CD14-positive monocyte (primary cell): ENCODE measurements at regions not wholly inside any gene's neighbourhood (a gene's known extent, or its start where the extent isn't known, plus 50 kb on each side); places are given as distances from the start of the nearest gene placed in this dataset.

Source experiments
- DNase-seq, 3 donors: peaks; one replicate each; pipeline ENCODE4 v3.0.0-alpha.2; 2011 to 2022
- H2AFZ ChIP-seq: 2 replicates; pipeline ENCODE4 v1.6.0; 2012; ENCODE audit warnings: mild to moderate bottlenecking, low read depth, low read length, inconsistent platforms; ENCODE audit not compliant: insufficient read depth, poor library complexity, severe bottlenecking
- H3K27ac ChIP-seq, 2 donors: 1 replicate in 1 of 2; 2 replicates in 1 of 2; pipeline ENCODE4 v1.5.1; 2012 to 2013; ENCODE audit warnings: low read length in 2 of 2, control low read depth in 1 of 2, inconsistent platforms in 1 of 2, low read depth in 1 of 2, mild to moderate bottlenecking in 1 of 2
- H3K27me3 ChIP-seq, 2 donors: one replicate each; pipeline versions ENCODE4 v1.6.0 to v1.6.1; 2011 to 2013; ENCODE audit warnings: low read length in 2 of 2; ENCODE audit not compliant: control insufficient read depth in 2 of 2, insufficient read depth in 2 of 2
- H3K36me3 ChIP-seq, 2 donors: replicated peaks in 1 of 2; 1 replicate in 1 of 2; 2 replicates in 1 of 2; pipeline versions ENCODE4 v1.5.1 to v1.6.1; 2012 to 2013; ENCODE audit warnings: low read length in 2 of 2, control low read depth in 1 of 2, inconsistent platforms in 1 of 2, mild to moderate bottlenecking in 1 of 2; ENCODE audit not compliant: insufficient read depth in 2 of 2, control insufficient read depth in 1 of 2
- H3K4me1 ChIP-seq, 2 donors: 1 replicate in 1 of 2; 2 replicates in 1 of 2; pipeline versions ENCODE4 v1.5.1 to v1.6.1; 2012 to 2013; ENCODE audit warnings: low read length in 2 of 2, control low read depth in 1 of 2, inconsistent platforms in 1 of 2, mild to moderate bottlenecking in 1 of 2, moderate library complexity in 1 of 2; ENCODE audit not compliant: insufficient read depth in 2 of 2, control insufficient read depth in 1 of 2
- H3K4me2 ChIP-seq: replicated peaks from 2 replicates; pipeline ENCODE3; 2012; ENCODE audit warnings: low read length, moderate library complexity, mild to moderate bottlenecking; ENCODE audit not compliant: poor library complexity, severe bottlenecking; ENCODE audit errors: extremely low read depth
- H3K4me3 ChIP-seq, 3 experiments: fragments of 200-600 bp in 1 of 3; sonication (generic) in 1 of 3; replicated peaks in 1 of 3; 1 replicate in 2 of 3; 2 replicates in 1 of 3; pipeline ENCODE4 v1.5.1; 2011 to 2013; ENCODE audit warnings: low read length in 3 of 3, mild to moderate bottlenecking in 3 of 3, control low read depth in 2 of 3, low read depth in 2 of 3, inconsistent platforms in 1 of 3, moderate library complexity in 1 of 3
- H3K79me2 ChIP-seq: 2 replicates; pipeline ENCODE4 v1.6.0; 2012; ENCODE audit warnings: mild to moderate bottlenecking, control low read depth, inconsistent platforms, low read length, moderate library complexity; ENCODE audit not compliant: insufficient read depth
- H3K9ac ChIP-seq: 2 replicates; pipeline ENCODE4 v1.6.0; 2017; ENCODE audit warnings: low read length, mild to moderate bottlenecking; ENCODE audit not compliant: insufficient read depth, poor library complexity, severe bottlenecking
- H3K9me3 ChIP-seq, 2 donors: replicated peaks in 1 of 2; 1 replicate in 1 of 2; 2 replicates in 1 of 2; pipeline versions ENCODE4 v1.5.1 to v1.6.1; 2012 to 2013; ENCODE audit warnings: low read length in 2 of 2, control low read depth in 1 of 2; ENCODE audit not compliant: control insufficient read depth in 1 of 2, insufficient read depth in 1 of 2
- H4K20me1 ChIP-seq: 2 replicates; pipeline ENCODE4 v1.6.0; 2012; ENCODE audit warnings: mild to moderate bottlenecking, low read length, control low read depth, moderate library complexity; ENCODE audit not compliant: insufficient read depth
- H3K27ac Mint-ChIP-seq, 7 donors: one replicate each; pipeline ENCODE4 v1.8.0; 2020; ENCODE audit warnings: mild to moderate bottlenecking in 7 of 7, mixed read lengths in 7 of 7, moderate library complexity in 6 of 7, inconsistent platforms in 2 of 7
- H3K27me3 Mint-ChIP-seq, 3 donors: one replicate each; pipeline ENCODE4 v1.8.0; 2021 to 2022; ENCODE audit warnings: low read depth in 3 of 3, mild to moderate bottlenecking in 3 of 3, mixed read lengths in 3 of 3, moderate library complexity in 3 of 3, inconsistent platforms in 1 of 3
- H3K36me3 Mint-ChIP-seq, 2 donors: one replicate each; pipeline ENCODE4 v1.8.0; 2020; ENCODE audit warnings: mixed read lengths in 2 of 2, inconsistent platforms in 1 of 2, mild to moderate bottlenecking in 1 of 2
- H3K4me1 Mint-ChIP-seq: one replicate; pipeline ENCODE4 v1.8.0; 2020; ENCODE audit warnings: mild to moderate bottlenecking, mixed read lengths
- H3K4me3 Mint-ChIP-seq, 2 donors: one replicate each; pipeline ENCODE4 v1.8.0; 2020; ENCODE audit warnings: mild to moderate bottlenecking in 2 of 2, mixed read lengths in 2 of 2, moderate library complexity in 1 of 2
- H3K9me3 Mint-ChIP-seq, 7 donors: one replicate each; pipeline ENCODE4 v1.8.0; 2020 to 2022; ENCODE audit warnings: mixed read lengths in 7 of 7, mild to moderate bottlenecking in 6 of 7, moderate library complexity in 6 of 7, inconsistent platforms in 2 of 7
- CTCF ChIP-seq: fragments of 200-600 bp; IDR thresholded peaks from one replicate; pipeline ENCODE4 v1.8.0; 2022; ENCODE audit warnings: antibody characterized with exemption, mild to moderate bottlenecking
- WGBS: methylation state at CpG from one replicate; pipeline ENCODE4 v1.1.5; 2013; ENCODE audit warnings: missing lambda C conversion rate; ENCODE audit not compliant: insufficient coverage; 5-methylcytosine and 5-hydroxymethylcytosine counted together
- intact Hi-C, 2 donors: fragments of 100-400 bp; cut with micrococcal nuclease; formaldehyde crosslinking; loops; one replicate each; pipeline versions ENCODE4 v1.15.0 to v1.15.1; 2023

- intact Hi-C loops, result no loop called here
- Histone ChIP-seq H3K27me3 (no peaks in the 10 kb centered on the region), H3K79me2 (no peaks in the 10 kb centered on the region), H3K4me1 (no peaks in the 10 kb centered on the region), H3K4me2 (no peak overlapping the region), H2AFZ (no peak overlapping the region), H3K36me3 (no peaks in the 10 kb centered on the region), H3K27ac (no peak overlapping the region), H3K4me3 (no peak overlapping the region), H3K9me3 (peaks cover 16 to 17% of the 10 kb centered on the region in 2 donors), H4K20me1 (no peaks in the 10 kb centered on the region), H3K9ac (no peak overlapping the region)
- H3K9me3 Mint-ChIP-seq, result peaks cover 0 to 18% (median 9%) of the 10 kb centered on the region in 7 donors
- H3K27ac Mint-ChIP-seq, result no peak overlapping the region
- no peaks in the 10 kb centered on the region for H3K27me3 Mint-ChIP-seq
- H3K4me3 Mint-ChIP-seq, result no peak overlapping the region
- no peak for TF ChIP-seq CTCF
- H3K36me3 Mint-ChIP-seq, result no peaks in the 10 kb centered on the region
- WGBS, result 70% methylated on average over 3 of the region's 5 CpGs
- no peak for DNase-seq
- H3K4me1 Mint-ChIP-seq, result no peaks in the 10 kb centered on the region
Observed at GRCh38 chr2:5894355-5894754, 202.2 kb downstream of the SOX11 start.

GRCh38 chr2:5895284-5895683, 203.1 kb downstream of the SOX11 start:
- Histone ChIP-seq H3K9ac (no peak overlapping the region), H3K36me3 (no peaks in the 10 kb centered on the region), H3K9me3 (peaks cover 16 to 17% of the 10 kb centered on the region in 2 donors), H3K4me3 (no peak overlapping the region), H2AFZ (no peak overlapping the region), H3K27me3 (no peaks in the 10 kb centered on the region), H3K27ac (no peak overlapping the region), H3K4me1 (no peaks in the 10 kb centered on the region), H3K79me2 (no peaks in the 10 kb centered on the region), H4K20me1 (no peaks in the 10 kb centered on the region), H3K4me2 (no peak overlapping the region)
- Mint-ChIP-seq H3K36me3 (no peaks in the 10 kb centered on the region), H3K27ac (no peak overlapping the region), H3K9me3 (peaks cover 0 to 18% (median 9%) of the 10 kb centered on the region in 7 donors), H3K27me3 (no peaks in the 10 kb centered on the region), H3K4me3 (no peak overlapping the region), H3K4me1 (no peaks in the 10 kb centered on the region)
- DNase-seq, result no peak
- intact Hi-C loops, result no loop called here
- no peak for TF ChIP-seq CTCF
- WGBS, result 89% methylated on average over 7 of the region's 11 CpGs
